ENCODE measurements at regions not wholly inside any gene's neighbourhood (a gene's known extent, or its start where the extent isn't known, plus 50 kb on each side); places are given as distances from the start of the nearest gene placed in this dataset.

DNA sequence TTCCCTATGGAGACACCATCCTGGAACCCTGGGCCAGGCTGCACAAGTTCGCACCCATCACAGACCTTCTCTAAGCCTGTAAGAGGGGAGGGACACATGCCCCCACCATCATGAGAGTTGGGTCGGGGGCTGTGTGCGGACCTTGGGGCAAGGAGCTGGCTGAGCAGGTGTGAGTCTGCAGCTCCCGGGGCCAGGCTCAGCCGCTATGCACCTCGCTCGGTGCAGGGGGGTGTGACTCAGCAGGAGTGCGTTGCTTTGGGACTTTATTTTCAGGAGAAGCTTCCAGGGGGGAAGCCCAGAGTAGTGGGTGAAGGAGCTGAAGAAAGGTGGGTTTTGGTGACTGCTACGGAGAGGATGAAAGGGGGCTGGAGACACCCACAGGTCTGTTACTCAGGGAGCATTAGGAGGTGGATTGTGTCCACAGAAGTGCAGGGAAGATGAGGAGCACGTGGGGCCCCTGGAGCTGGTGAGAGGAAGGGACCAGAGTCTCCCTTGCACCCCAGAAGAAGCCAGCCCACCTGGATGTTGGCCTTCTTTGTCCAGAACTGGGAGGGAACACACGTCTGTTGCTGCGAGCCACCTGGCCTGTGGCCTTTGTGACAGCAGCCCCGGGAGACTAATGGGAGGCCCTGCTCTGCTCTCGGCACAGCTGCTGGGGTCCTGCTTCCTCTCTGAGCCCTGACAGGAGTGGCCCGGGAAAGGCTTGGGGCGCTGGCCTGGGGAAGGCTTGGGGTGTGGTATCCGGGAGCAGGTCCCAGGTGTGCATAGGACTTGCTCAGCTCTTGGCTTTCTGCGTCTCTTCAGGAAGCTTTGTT lies 162.6 kb downstream of the TEX29 start:
- H3K27me3 Mint-ChIP-seq, result no peaks in the 10 kb centered on the region
- DNase-seq (no peak), ATAC-seq (ENCODE audit: low read depth) (no peak)
- no peak overlapping the region for H3K4me3 Mint-ChIP-seq
- H3K27ac Mint-ChIP-seq, result no peak overlapping the region
- H3K36me3 Mint-ChIP-seq, result no peaks in the 10 kb centered on the region
- H3K9me3 Mint-ChIP-seq, result peaks cover 2% of the 10 kb centered on the region
- no peaks in the 10 kb centered on the region for H3K4me1 Mint-ChIP-seq
- POLR2A ChIA-PET, result no interaction called here

DNA sequence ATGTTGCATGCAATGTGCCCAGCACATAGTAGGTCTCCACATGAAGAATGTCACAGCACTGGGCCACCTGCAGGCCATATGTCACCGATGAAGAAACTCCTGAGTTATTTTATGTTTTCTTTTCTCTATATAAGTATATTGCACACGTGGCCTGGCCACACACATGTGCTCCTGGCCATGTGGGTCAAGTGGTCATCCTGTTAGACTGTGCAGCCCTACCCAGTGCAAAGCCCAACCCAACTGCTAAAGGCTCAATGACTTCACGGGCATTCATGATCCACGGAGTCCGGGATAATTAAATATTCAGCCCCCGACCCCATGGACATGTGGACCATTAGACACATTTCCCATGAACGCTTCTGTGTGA lies 163.2 kb downstream of the TEX29 start:
- DNase-seq (no peak), ATAC-seq (ENCODE audit: low read depth) (no peak)
- H3K36me3 Mint-ChIP-seq, result no peaks in the 10 kb centered on the region
- H3K4me1 Mint-ChIP-seq, result no peaks in the 10 kb centered on the region
- H3K9me3 Mint-ChIP-seq, result peaks cover 2% of the 10 kb centered on the region
- H3K27ac Mint-ChIP-seq, result no peak overlapping the region
- no peaks in the 10 kb centered on the region for H3K27me3 Mint-ChIP-seq
- H3K4me3 Mint-ChIP-seq, result no peak overlapping the region
- POLR2A ChIA-PET, result no interaction called here

GRCh38 chr13:111484141-111484925 lies 163.9 kb downstream of the TEX29 start:
- POLR2A ChIA-PET, result no interaction called here
- ATAC-seq (ENCODE audit: low read depth) (no peak), DNase-seq (no peak)
- no peaks in the 10 kb centered on the region for H3K36me3 Mint-ChIP-seq
- no peaks in the 10 kb centered on the region for H3K27me3 Mint-ChIP-seq
- H3K4me1 Mint-ChIP-seq, result no peaks in the 10 kb centered on the region
- no peak overlapping the region for H3K4me3 Mint-ChIP-seq
- no peak overlapping the region for H3K27ac Mint-ChIP-seq
- H3K9me3 Mint-ChIP-seq, result peaks cover 2% of the 10 kb centered on the region

DNA sequence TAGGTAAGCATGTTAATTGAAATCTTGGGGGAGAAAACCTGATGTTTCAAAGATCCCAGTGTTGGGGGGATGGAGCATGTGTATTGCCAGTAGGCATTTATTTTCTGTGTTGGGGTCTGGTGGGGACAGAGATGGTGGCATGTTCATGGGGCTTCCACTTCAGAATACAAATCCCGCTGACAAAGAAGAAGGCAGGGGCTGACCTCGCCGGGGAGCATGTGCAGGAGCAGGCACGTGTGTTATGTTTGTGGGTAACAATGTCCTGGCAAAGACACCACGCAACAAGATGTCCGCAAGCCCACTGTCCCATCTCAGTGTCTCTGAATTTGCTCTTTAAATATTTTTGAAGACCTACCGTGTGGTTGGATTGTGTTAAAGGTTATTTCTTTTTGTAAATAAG lies 164.5 kb downstream of the TEX29 start:
- H3K36me3 Mint-ChIP-seq, result no peaks in the 10 kb centered on the region
- ATAC-seq (ENCODE audit: low read depth), result no peak
- H3K27ac Mint-ChIP-seq, result no peak overlapping the region
- DNase-seq, result no peak
- H3K9me3 Mint-ChIP-seq, result peaks cover 2% of the 10 kb centered on the region
- POLR2A ChIA-PET, result no interaction called here
- no peak overlapping the region for H3K4me3 Mint-ChIP-seq
- no peaks in the 10 kb centered on the region for H3K4me1 Mint-ChIP-seq
- H3K27me3 Mint-ChIP-seq, result no peaks in the 10 kb centered on the region

DNA sequence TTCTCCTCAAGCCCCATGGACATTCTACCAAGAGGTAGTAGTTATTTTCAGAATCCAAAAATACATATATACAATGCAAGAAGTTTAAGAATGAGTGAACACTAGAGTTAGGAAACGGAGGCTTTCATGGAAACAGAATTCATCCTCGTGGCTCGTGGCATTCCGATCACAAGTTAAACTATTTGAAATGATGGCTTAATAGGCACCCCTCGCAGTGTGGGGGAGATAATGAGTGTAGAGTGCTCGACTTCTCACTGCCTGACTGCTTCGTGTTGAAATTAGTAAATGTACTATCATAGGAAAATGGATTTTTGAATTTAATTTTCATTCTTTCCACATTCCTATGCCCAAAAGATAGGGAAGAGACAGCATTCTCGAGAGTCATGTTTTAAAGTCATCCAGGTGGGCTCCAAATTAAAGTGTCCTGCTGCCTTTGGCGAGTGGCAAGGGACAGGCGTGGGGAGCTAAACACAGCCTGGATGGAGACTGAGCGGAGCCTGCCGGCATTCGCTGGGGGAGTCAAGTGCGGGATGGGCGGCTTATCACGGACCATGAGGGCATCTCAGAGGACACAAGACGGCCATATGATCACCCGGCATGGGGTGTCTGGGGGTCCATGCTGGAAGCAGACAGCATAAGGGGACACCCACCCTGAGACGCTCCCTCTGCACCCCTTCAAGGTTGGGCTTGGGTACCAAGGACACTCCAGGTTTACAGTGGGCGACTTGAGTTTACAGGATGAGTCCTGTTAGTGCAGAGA lies 165.2 kb downstream of the TEX29 start:
- DNase-seq (no peak), ATAC-seq (ENCODE audit: low read depth) (no peak)
- Mint-ChIP-seq H3K4me3 (no peak overlapping the region), H3K36me3 (no peaks in the 10 kb centered on the region), H3K4me1 (no peaks in the 10 kb centered on the region), H3K27ac (no peak overlapping the region), H3K9me3 (peaks cover 2% of the 10 kb centered on the region), H3K27me3 (no peaks in the 10 kb centered on the region)
- POLR2A ChIA-PET, result no interaction called here

DNA sequence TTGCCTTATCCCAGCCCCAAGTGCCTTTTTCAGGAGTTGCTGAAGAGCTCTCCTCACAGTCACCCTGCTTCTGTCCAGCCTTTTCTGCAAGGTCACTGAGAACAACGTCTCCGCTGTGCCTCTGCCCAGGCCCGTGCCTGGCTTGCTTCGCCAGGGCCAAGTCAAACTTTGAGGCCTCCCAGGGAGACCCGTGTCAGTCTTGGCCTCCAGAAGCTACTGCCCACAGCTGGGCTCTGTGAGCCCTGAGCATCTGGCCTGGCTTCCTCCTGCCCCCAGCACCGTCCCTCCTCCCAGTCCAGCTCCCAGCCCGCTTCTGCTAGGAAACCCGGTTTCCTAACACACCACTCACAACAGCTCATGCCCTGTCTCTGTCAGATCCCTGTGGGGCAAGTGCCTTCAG lies 165.9 kb downstream of the TEX29 start:
- Mint-ChIP-seq H3K4me3 (no peak overlapping the region), H3K9me3 (peaks cover 2% of the 10 kb centered on the region), H3K36me3 (no peaks in the 10 kb centered on the region), H3K4me1 (no peaks in the 10 kb centered on the region), H3K27me3 (no peaks in the 10 kb centered on the region), H3K27ac (no peak overlapping the region)
- POLR2A ChIA-PET, result no interaction called here
- no peak for DNase-seq
- ATAC-seq (ENCODE audit: low read depth), result no peak

DNA sequence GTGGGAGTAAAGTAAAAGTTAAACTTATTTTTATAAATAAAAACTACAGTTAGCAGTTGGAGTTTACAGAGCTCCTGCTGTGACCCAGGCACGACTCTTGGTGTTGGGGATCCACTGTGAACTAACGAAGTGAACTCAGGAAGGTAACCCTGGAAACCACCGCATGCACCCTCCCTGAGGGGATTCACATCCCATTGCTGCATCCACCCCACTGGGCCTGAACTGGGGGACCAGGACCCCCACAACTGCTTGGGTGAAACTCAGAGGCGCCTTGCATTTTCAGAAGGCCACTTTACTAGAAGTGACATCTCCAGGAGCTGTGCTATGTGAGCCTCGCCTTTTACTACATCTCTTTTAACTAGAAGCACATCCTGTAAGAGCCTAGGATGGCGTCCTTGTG lies 166.4 kb downstream of the TEX29 start:
- peaks cover 2% of the 10 kb centered on the region for H3K9me3 Mint-ChIP-seq
- no peak for ATAC-seq (ENCODE audit: low read depth)
- no peaks in the 10 kb centered on the region for H3K4me1 Mint-ChIP-seq
- H3K4me3 Mint-ChIP-seq, result no peak overlapping the region
- no peak overlapping the region for H3K27ac Mint-ChIP-seq
- H3K36me3 Mint-ChIP-seq, result no peaks in the 10 kb centered on the region
- POLR2A ChIA-PET, result no interaction called here
- H3K27me3 Mint-ChIP-seq, result no peaks in the 10 kb centered on the region
- no peak for DNase-seq

DNA sequence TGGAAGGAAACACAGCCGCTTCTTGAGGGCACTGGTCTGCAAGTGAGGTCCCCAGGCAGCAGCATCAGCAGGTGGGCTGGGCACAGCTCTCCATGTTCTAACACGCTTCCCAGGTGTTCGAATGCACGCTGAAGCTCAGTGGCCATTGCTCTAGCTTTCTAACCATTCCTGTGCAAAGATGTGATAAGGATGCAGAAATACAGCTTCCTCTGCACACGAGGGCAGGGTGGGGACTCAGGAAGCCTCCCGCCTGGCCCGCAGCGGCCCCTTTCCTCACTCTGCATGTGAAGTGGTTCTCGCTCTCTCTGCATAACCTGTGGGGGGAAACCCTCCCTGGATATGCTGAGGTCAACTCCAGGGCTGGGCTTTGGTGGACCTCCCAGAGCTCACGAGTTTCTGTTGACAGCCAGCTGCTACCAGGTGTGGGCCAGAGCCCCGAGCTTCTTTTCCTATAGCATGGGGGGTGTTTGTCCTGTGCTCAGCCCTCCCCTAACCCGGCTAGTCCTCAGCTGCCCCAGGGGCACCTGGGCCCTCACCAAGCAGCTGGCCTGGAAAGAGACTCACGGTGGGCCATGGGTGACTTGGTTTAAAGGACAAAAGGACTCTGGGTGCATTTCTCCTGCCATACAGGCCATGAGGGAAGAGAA lies 168.2 kb downstream of the TEX29 start:
- H3K27ac Mint-ChIP-seq, result no peak overlapping the region
- no peak overlapping the region for H3K4me3 Mint-ChIP-seq
- POLR2A ChIA-PET, result no interaction called here
- peaks cover 2% of the 10 kb centered on the region for H3K27me3 Mint-ChIP-seq
- no peak for DNase-seq
- no peak for ATAC-seq (ENCODE audit: low read depth)
- no peaks in the 10 kb centered on the region for H3K4me1 Mint-ChIP-seq
- H3K9me3 Mint-ChIP-seq, result peaks cover 2% of the 10 kb centered on the region
- no peaks in the 10 kb centered on the region for H3K36me3 Mint-ChIP-seq

- Mint-ChIP-seq H3K27me3 (peaks cover 2% of the 10 kb centered on the region), H3K9me3 (peaks cover 2% of the 10 kb centered on the region), H3K4me3 (no peak overlapping the region), H3K27ac (no peak overlapping the region), H3K4me1 (no peaks in the 10 kb centered on the region), H3K36me3 (no peaks in the 10 kb centered on the region)
- DNase-seq, result no peak
- POLR2A ChIA-PET, result no interaction called here
- no peak for ATAC-seq (ENCODE audit: low read depth)
Observed at GRCh38 chr13:111489301-111489700, 168.9 kb downstream of the TEX29 start.

DNA sequence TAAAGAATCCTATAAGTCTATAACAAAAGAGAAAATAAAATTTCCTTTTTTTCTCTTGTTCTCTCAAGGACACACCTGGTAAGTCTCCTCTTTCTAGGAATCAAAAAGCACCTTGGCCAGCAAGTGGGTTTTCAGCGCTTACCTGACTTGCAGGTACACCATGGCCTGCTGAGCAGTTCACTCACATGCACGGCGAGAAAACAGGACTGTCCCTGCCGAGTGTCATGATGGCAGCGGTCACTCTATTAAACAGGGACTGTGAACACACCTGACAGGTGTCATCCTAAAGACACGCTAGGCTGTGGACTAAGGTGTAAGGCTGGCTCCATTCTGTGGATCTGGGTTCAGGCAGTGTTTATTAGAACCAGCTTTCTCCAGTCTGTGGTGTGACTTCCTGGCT lies 170.2 kb downstream of the TEX29 start:
- Mint-ChIP-seq H3K9me3 (peaks cover 2% of the 10 kb centered on the region), H3K36me3 (no peaks in the 10 kb centered on the region)

DNA sequence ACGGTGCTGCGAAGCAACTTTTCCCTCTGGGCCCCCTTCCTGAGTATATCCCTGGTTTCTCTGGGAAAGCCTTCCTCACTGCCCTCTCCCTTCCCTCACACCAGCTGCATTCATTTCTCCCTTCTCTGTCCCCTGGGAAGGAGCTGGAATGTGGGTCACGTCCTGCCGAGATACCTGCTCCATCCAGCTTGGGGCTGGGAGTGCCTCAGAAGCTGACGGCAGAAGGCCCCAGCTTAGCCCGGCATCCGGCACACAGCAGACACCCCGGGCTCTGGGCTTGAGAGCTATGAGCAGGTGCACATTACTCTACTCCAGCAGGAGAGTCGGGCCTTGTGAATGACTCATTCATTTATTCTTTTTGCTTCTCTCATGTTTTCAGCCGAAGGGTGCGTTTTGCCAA lies 170.6 kb downstream of the TEX29 start:
- peaks cover 2% of the 10 kb centered on the region for H3K27me3 Mint-ChIP-seq
- H3K4me1 Mint-ChIP-seq, result no peaks in the 10 kb centered on the region
- H3K36me3 Mint-ChIP-seq, result no peaks in the 10 kb centered on the region
- DNase-seq (no peak), ATAC-seq (ENCODE audit: low read depth) (no peak)
- H3K4me3 Mint-ChIP-seq, result no peak overlapping the region
- H3K9me3 Mint-ChIP-seq, result peaks cover 5% of the 10 kb centered on the region
- H3K27ac Mint-ChIP-seq, result no peak overlapping the region
- POLR2A ChIA-PET, result no interaction called here

More for the DNA sequence above, 170.2 kb downstream of the TEX29 start:
- Mint-ChIP-seq H3K4me1 (no peaks in the 10 kb centered on the region), H3K27ac (no peak overlapping the region), H3K27me3 (peaks cover 2% of the 10 kb centered on the region), H3K4me3 (no peak overlapping the region)
- ATAC-seq (ENCODE audit: low read depth) (no peak), DNase-seq (no peak)
- POLR2A ChIA-PET, result no interaction called here

GRCh38 chr13:111491659-111492058 lies 171.2 kb downstream of the TEX29 start:
- no peak overlapping the region for H3K4me3 Mint-ChIP-seq
- H3K4me1 Mint-ChIP-seq, result no peaks in the 10 kb centered on the region
- H3K27ac Mint-ChIP-seq, result no peak overlapping the region
- DNase-seq (no peak), ATAC-seq (ENCODE audit: low read depth) (no peak)
- peaks cover 6% of the 10 kb centered on the region for H3K9me3 Mint-ChIP-seq
- H3K36me3 Mint-ChIP-seq, result no peaks in the 10 kb centered on the region
- H3K27me3 Mint-ChIP-seq, result peaks cover 2% of the 10 kb centered on the region
- POLR2A ChIA-PET, result no interaction called here

DNA sequence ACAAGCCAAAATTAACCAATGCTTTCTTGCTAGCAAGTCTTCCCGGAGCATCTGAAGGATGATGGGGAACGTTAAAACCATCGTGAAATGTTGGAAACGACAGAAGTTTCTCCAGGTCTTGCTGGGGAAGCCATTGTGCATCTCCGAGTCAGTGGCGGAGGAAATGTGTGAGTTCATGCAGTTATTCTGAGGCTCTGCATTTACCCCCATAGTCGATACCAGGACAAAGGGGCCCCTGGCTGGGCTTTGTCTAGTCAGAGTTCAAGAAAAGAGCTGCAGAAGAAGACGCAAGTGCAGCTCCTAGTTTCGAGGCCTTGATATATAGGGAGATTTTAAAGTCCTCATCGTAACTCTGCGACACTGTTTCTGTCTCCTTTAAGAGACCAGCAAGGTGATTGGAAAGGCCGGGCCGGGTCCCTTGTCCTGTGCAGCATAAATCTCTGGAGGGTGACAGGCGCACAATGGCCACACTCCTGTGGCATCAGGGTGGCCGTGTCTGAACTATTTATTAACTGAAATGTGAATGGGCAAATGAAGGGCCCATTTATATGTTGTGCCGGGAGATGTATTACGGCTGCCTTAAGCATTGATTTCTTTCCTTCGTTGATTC lies 172.0 kb downstream of the TEX29 start:
- H3K4me3 Mint-ChIP-seq, result no peak overlapping the region
- H3K27ac Mint-ChIP-seq, result no peak overlapping the region
- peaks cover 6% of the 10 kb centered on the region for H3K9me3 Mint-ChIP-seq
- DNase-seq (no peak), ATAC-seq (ENCODE audit: low read depth) (no peak)
- H3K27me3 Mint-ChIP-seq, result peaks cover 2% of the 10 kb centered on the region
- H3K36me3 Mint-ChIP-seq, result no peaks in the 10 kb centered on the region
- H3K4me1 Mint-ChIP-seq, result no peaks in the 10 kb centered on the region
- POLR2A ChIA-PET, result no interaction called here
